GM21619 (cell line): ENCODE measurements at regions not wholly inside any gene's neighbourhood (a gene's known extent, or its start where the extent isn't known, plus 50 kb on each side); places are given as distances from the start of the nearest gene placed in this dataset.
"Not testable (repeated sequence)": the region's sequence is repeated elsewhere in the genome, so short reads cannot be mapped to it uniquely, and the experiment has no call there.

Source experiments
- ATAC-seq: cut with Tn5 transposase; IDR thresholded peaks from one replicate; pipeline ENCODE4 v1.9.1; 2021; ENCODE audit not compliant: unreplicated experiment

- ATAC-seq = no peak
Measured at GRCh38 chr6:85285934-85286333, 163.9 kb upstream of the NT5E start.

- no peak for ATAC-seq
Measured at GRCh38 chr6:85285114-85285513, 164.8 kb upstream of the NT5E start.

- no peak for ATAC-seq
Measured at GRCh38 chr6:85283436-85283835, 166.4 kb upstream of the NT5E start.

- no peak for ATAC-seq
Measured at GRCh38 chr6:85278466-85279035, 171.3 kb upstream of the NT5E start.

- not testable (repeated sequence) for ATAC-seq
Measured at GRCh38 chr6:85276026-85276425, 173.9 kb upstream of the NT5E start.

GRCh38 chr6:85275338-85275985 is 174.4 kb upstream of the NT5E start:
- no peak for ATAC-seq

- no peak for ATAC-seq
Measured at GRCh38 chr6:85273870-85274269, 176.0 kb upstream of the NT5E start.

GRCh38 chr6:85273046-85273445 is 176.8 kb upstream of the NT5E start:
- ATAC-seq = no peak

- no peak for ATAC-seq
Measured at GRCh38 chr6:85272592-85272991, 177.3 kb upstream of the NT5E start.

GRCh38 chr6:85262621-85263020 is 187.3 kb upstream of the NT5E start:
- no peak for ATAC-seq

GRCh38 chr6:85261271-85261670 is 188.6 kb upstream of the NT5E start:
- ATAC-seq = no peak

GRCh38 chr6:85255661-85256060 is 194.2 kb upstream of the NT5E start:
- no peak for ATAC-seq

GRCh38 chr6:85252552-85252951 is 197.3 kb upstream of the NT5E start:
- no peak for ATAC-seq

- no peak for ATAC-seq
Measured at GRCh38 chr6:85252085-85252484, 197.8 kb upstream of the NT5E start.

- no peak for ATAC-seq
Measured at GRCh38 chr6:85251300-85251699, 198.6 kb upstream of the NT5E start.

- ATAC-seq = no peak
Measured at GRCh38 chr6:85250586-85251220, 199.2 kb upstream of the NT5E start.

- ATAC-seq = no peak
Measured at GRCh38 chr6:85245004-85245403, 204.9 kb upstream of the NT5E start.

GRCh38 chr6:85241498-85242052 is 208.3 kb upstream of the NT5E start:
- ATAC-seq = no peak

GRCh38 chr6:85240787-85241385 is 209.0 kb upstream of the NT5E start:
- no peak for ATAC-seq

- ATAC-seq = no peak
Measured at GRCh38 chr6:85237478-85237877, 212.4 kb upstream of the NT5E start.

- ATAC-seq = no peak
Measured at GRCh38 chr6:85236636-85237035, 213.2 kb upstream of the NT5E start.

- not testable (repeated sequence) for ATAC-seq
Measured at GRCh38 chr6:85227345-85227744, 222.5 kb upstream of the NT5E start.
